ENCODE measurements at regions not wholly inside any gene's neighbourhood (a gene's known extent, or its start where the extent isn't known, plus 50 kb on each side); places are given as distances from the start of the nearest gene placed in this dataset.

- in situ Hi-C loops (cut with HindIII; ENCODE audit: low pct_unique_long_range_greater_than_20kb, low sequenced_read_pairs) = no loop called here
- TF ChIP-seq JUND (IDR thresholded peaks at IDR 0.05; ENCODE audit: low read depth) = no peak
Measured at GRCh38 chr10:57015595-57016318, 654.7 kb upstream of the ZWINT start.

GRCh38 chr10:57015187-57015586 lies 654.1 kb upstream of the ZWINT start:
- TF ChIP-seq JUND (IDR thresholded peaks at IDR 0.05; ENCODE audit: low read depth) = no peak
- in situ Hi-C loops (cut with HindIII; ENCODE audit: low pct_unique_long_range_greater_than_20kb, low sequenced_read_pairs) = no loop called here
- no peak for DNase-seq (ENCODE audit: low read depth in 1 of 2, low spot score in 1 of 2)

More at GRCh38 chr10:57015595-57016318, 654.7 kb upstream of the ZWINT start:
- peak in 1 of 2 experiments; percentile 21 for DNase-seq (ENCODE audit: low read depth in 1 of 2, low spot score in 1 of 2)

GRCh38 chr10:57014758-57015157 lies 653.7 kb upstream of the ZWINT start:
- in situ Hi-C loops (cut with HindIII; ENCODE audit: low pct_unique_long_range_greater_than_20kb, low sequenced_read_pairs) = no loop called here
- no peak for DNase-seq (ENCODE audit: low read depth in 1 of 2, low spot score in 1 of 2)
- TF ChIP-seq JUND (IDR thresholded peaks at IDR 0.05; ENCODE audit: low read depth) = no peak

GRCh38 chr10:57008189-57008588 lies 647.1 kb upstream of the ZWINT start:
- TF ChIP-seq JUND (IDR thresholded peaks at IDR 0.05; ENCODE audit: low read depth) = no peak
- in situ Hi-C loops (cut with HindIII; ENCODE audit: low pct_unique_long_range_greater_than_20kb, low sequenced_read_pairs) = no loop called here
- no peak for DNase-seq (ENCODE audit: low read depth in 1 of 2, low spot score in 1 of 2)

- in situ Hi-C loops (cut with HindIII; ENCODE audit: low pct_unique_long_range_greater_than_20kb, low sequenced_read_pairs) = no loop called here
- no peak for TF ChIP-seq JUND (IDR thresholded peaks at IDR 0.05; ENCODE audit: low read depth)
- DNase-seq (ENCODE audit: low read depth in 1 of 2, low spot score in 1 of 2) = no peak
Measured at GRCh38 chr10:56991591-56992069, 630.6 kb upstream of the ZWINT start.

- in situ Hi-C loops (cut with HindIII; ENCODE audit: low pct_unique_long_range_greater_than_20kb, low sequenced_read_pairs) = no loop called here
- DNase-seq (ENCODE audit: low read depth in 1 of 2, low spot score in 1 of 2) = no peak
- no peak for TF ChIP-seq JUND (IDR thresholded peaks at IDR 0.05; ENCODE audit: low read depth)
Measured at GRCh38 chr10:56975513-56975912, 614.5 kb upstream of the ZWINT start.

- in situ Hi-C loops (cut with HindIII; ENCODE audit: low pct_unique_long_range_greater_than_20kb, low sequenced_read_pairs) = no loop called here
- no peak for DNase-seq (ENCODE audit: low read depth in 1 of 2, low spot score in 1 of 2)
- no peak for TF ChIP-seq JUND (IDR thresholded peaks at IDR 0.05; ENCODE audit: low read depth)
Measured at GRCh38 chr10:56973766-56974165, 612.7 kb upstream of the ZWINT start.

GRCh38 chr10:56943221-56943755 lies 582.2 kb upstream of the ZWINT start:
- no peak for TF ChIP-seq JUND (IDR thresholded peaks at IDR 0.05; ENCODE audit: low read depth)
- in situ Hi-C loops (cut with HindIII; ENCODE audit: low pct_unique_long_range_greater_than_20kb, low sequenced_read_pairs) = no loop called here
- no peak for DNase-seq (ENCODE audit: low read depth in 1 of 2, low spot score in 1 of 2)

GRCh38 chr10:56934515-56934914 lies 573.5 kb upstream of the ZWINT start:
- no peak for DNase-seq (ENCODE audit: low read depth in 1 of 2, low spot score in 1 of 2)
- in situ Hi-C loops (cut with HindIII; ENCODE audit: low pct_unique_long_range_greater_than_20kb, low sequenced_read_pairs) = no loop called here
- no peak for TF ChIP-seq JUND (IDR thresholded peaks at IDR 0.05; ENCODE audit: low read depth)

- DNase-seq (ENCODE audit: low read depth in 1 of 2, low spot score in 1 of 2) = no peak
- TF ChIP-seq JUND (IDR thresholded peaks at IDR 0.05; ENCODE audit: low read depth) = no peak
- in situ Hi-C loops (cut with HindIII; ENCODE audit: low pct_unique_long_range_greater_than_20kb, low sequenced_read_pairs) = no loop called here
Measured at GRCh38 chr10:56928714-56929113, 567.7 kb upstream of the ZWINT start.

- TF ChIP-seq JUND (IDR thresholded peaks at IDR 0.05; ENCODE audit: low read depth) = no peak
- no peak for DNase-seq (ENCODE audit: low read depth in 1 of 2, low spot score in 1 of 2)
- in situ Hi-C loops (cut with HindIII; ENCODE audit: low pct_unique_long_range_greater_than_20kb, low sequenced_read_pairs) = no loop called here
Measured at GRCh38 chr10:56927701-56928100, 566.6 kb upstream of the ZWINT start.

GRCh38 chr10:56920601-56921261 lies 559.7 kb upstream of the ZWINT start:
- in situ Hi-C loops (cut with HindIII; ENCODE audit: low pct_unique_long_range_greater_than_20kb, low sequenced_read_pairs) = no loop called here
- no peak for DNase-seq (ENCODE audit: low read depth in 1 of 2, low spot score in 1 of 2)
- no peak for TF ChIP-seq JUND (IDR thresholded peaks at IDR 0.05; ENCODE audit: low read depth)

GRCh38 chr10:56912043-56912442 lies 551.0 kb upstream of the ZWINT start:
- TF ChIP-seq JUND (IDR thresholded peaks at IDR 0.05; ENCODE audit: low read depth) = no peak
- peak in 1 of 2 experiments; percentile 34 for DNase-seq (ENCODE audit: low read depth in 1 of 2, low spot score in 1 of 2)

More at GRCh38 chr10:56912043-56912442, 551.0 kb upstream of the ZWINT start:
- in situ Hi-C loops (cut with HindIII; ENCODE audit: low pct_unique_long_range_greater_than_20kb, low sequenced_read_pairs) = no loop called here

All from T47D (cell line).